Fibroblast of villous mesenchyme (primary cell): ENCODE measurements at regions not wholly inside any gene's neighbourhood (a gene's known extent, or its start where the extent isn't known, plus 50 kb on each side); places are given as distances from the start of the nearest gene placed in this dataset.
A peak's percentile ranks its signal among the peaks of the same experiment; 100 is the strongest.
"Not testable (repeated sequence)": the region's sequence is repeated elsewhere in the genome, so short reads cannot be mapped to it uniquely, and the experiment has no call there.

Experiments
- DNase-seq: peaks from one replicate; pipeline ENCODE4 v3.0.0-alpha.2; 2010; ENCODE audit warnings: low read depth
- H3K4me3 ChIP-seq: 2 replicates; pipeline ENCODE4 v1.5.1; 2011; ENCODE audit warnings: low read depth, mild to moderate bottlenecking, low read length
- CTCF ChIP-seq: IDR thresholded peaks from 2 replicates; pipeline ENCODE4 v1.5.1; 2012; ENCODE audit warnings: low read depth, mild to moderate bottlenecking, low read length; ENCODE audit not compliant: insufficient read depth

- DNase-seq, result no peak
These were observed 77.0 kb upstream of the TRIM24 start for GRCh38 chr7:138382862-138383565.

GRCh38 chr7:138386821-138387220, 73.2 kb upstream of the TRIM24 start:
- H3K4me3 ChIP-seq, result no peak overlapping the region
- DNase-seq, result no peak
- TF ChIP-seq CTCF, result no peak

More at GRCh38 chr7:138382862-138383565, 77.0 kb upstream of the TRIM24 start:
- H3K4me3 ChIP-seq, result no peak overlapping the region
- TF ChIP-seq CTCF, result no peak

GRCh38 chr7:138387755-138388475, 72.1 kb upstream of the TRIM24 start:
- DNase-seq, result no peak
- H3K4me3 ChIP-seq, result no peak overlapping the region
- TF ChIP-seq CTCF, result no peak

GRCh38 chr7:138388673-138389491, 71.2 kb upstream of the TRIM24 start:
- DNase-seq, result peak; percentile 7
- H3K4me3 ChIP-seq, result no peak overlapping the region
- no peak for TF ChIP-seq CTCF

GRCh38 chr7:138395763-138396162, 64.3 kb upstream of the TRIM24 start:
- no peak overlapping the region for H3K4me3 ChIP-seq
- TF ChIP-seq CTCF, result no peak
- no peak for DNase-seq

- no peak overlapping the region for H3K4me3 ChIP-seq
- TF ChIP-seq CTCF, result no peak
These were observed 63.6 kb upstream of the TRIM24 start for GRCh38 chr7:138396251-138397070.

GRCh38 chr7:138397071-138397433, 63.0 kb upstream of the TRIM24 start:
- not testable (repeated sequence) for DNase-seq, H3K4me3 ChIP-seq

More at GRCh38 chr7:138396251-138397070, 63.6 kb upstream of the TRIM24 start:
- no peak for DNase-seq
